GM12874 (cell line): ENCODE measurements at regions not wholly inside any gene's neighbourhood (a gene's known extent, or its start where the extent isn't known, plus 50 kb on each side); places are given as distances from the start of the nearest gene placed in this dataset.

Experiments used
- TF ChIP-seq, protein P1 (sequence below): IDR thresholded peaks from 2 replicates; pipeline ENCODE4 v1.5.1; 2011; ENCODE audit warnings: low read depth, mild to moderate bottlenecking, control low read depth, low read length, moderate library complexity; ENCODE audit not compliant: insufficient read depth

DNA sequence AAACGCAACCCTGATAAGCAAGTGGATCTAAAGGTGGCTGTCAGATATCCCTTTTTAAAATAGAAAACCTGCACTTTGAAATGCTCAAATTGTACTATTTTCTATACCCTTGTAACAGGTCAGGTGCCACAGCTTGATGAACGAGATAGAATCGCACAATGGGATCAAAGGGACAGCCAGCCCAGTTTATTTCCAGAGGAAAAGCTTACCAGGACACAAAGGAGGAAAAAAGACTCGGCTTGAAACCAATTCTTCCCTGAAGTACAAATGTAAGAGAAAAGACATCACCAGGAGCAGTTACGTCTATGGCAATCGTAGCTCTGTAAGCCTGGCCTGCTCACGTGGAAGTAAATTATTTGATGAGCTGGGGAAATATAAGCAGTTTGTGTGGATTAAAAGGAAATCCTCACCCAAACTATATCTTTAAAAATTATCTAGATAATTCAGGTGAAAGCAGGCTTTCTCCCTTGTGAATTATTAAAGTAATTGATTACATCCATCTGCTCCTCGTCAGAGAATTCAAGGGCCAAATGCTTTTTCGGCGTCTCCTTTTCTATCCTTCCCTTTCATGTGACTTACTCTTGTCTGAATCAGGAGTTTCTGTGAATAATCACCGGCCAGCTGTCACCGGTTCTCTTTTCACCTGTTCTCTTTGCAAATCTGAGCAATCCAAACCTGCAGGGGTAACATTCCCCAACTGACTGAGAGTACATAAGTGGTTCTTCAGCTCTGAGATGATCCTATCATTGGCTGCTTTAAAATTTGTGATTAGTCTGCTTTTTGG is 339.2 kb upstream of the ONECUT1 start:
- TF ChIP-seq, protein P1, sequence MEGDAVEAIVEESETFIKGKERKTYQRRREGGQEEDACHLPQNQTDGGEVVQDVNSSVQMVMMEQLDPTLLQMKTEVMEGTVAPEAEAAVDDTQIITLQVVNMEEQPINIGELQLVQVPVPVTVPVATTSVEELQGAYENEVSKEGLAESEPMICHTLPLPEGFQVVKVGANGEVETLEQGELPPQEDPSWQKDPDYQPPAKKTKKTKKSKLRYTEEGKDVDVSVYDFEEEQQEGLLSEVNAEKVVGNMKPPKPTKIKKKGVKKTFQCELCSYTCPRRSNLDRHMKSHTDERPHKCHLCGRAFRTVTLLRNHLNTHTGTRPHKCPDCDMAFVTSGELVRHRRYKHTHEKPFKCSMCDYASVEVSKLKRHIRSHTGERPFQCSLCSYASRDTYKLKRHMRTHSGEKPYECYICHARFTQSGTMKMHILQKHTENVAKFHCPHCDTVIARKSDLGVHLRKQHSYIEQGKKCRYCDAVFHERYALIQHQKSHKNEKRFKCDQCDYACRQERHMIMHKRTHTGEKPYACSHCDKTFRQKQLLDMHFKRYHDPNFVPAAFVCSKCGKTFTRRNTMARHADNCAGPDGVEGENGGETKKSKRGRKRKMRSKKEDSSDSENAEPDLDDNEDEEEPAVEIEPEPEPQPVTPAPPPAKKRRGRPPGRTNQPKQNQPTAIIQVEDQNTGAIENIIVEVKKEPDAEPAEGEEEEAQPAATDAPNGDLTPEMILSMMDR = no peak

DNA sequence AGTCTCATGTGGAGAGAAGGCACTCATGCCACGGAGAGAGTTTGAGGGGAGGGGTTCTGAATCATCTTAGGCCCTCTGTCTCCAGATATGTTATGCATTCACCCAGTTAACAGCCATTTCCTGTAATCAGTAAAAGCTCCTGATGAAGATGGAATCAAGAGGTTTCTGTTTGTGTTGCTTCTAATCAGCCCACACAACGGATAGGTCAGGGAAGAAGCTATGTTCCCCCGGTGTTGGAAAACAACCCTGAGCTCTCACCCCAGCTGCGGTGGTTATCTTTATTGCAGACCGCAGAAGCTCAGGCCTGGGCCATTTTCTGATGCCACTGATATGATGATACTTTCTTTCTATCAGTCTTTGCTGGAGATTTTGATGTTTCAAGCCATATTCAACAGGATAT is 338.5 kb upstream of the ONECUT1 start:
- TF ChIP-seq, protein P1 = no peak

DNA sequence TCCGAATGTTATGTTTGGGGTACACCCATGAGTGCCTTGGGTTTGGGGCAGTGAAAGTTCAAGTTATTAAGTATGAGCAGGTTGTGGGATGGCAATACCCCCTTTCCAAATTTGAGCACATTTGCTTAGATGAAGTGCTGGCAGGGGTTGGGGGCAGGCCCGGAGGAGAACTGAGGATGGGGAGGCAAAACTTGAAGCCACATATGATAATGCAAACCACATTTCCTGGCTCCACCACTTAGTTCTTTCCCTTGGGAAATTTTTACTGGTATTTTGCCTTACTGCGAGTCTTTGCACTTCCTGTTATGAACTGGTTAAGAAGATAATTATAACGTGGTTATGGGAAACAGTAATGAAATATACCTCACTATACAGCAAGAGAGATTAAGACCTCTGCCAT is 336.0 kb upstream of the ONECUT1 start:
- TF ChIP-seq, protein P1 = no peak

DNA sequence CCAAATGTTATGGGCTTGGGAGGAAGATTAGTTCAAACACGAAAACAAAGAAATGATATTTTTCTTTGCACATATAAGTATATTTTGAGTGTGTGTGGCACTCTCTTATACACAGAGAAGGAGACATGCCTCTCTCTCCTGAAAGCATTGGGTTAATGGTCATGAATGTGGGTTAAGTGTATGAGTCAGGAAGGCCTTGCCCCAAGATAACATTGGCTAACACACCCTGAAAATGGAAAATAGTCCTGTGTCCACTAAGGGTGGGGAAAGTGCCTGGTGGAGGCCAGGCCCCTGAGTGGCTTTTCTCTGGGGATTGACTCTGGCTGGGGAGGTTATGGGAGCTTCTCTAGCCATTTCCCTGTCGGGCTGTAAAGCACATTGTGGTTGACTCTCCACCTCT is 332.7 kb upstream of the ONECUT1 start:
- TF ChIP-seq, protein P1 = no peak

DNA sequence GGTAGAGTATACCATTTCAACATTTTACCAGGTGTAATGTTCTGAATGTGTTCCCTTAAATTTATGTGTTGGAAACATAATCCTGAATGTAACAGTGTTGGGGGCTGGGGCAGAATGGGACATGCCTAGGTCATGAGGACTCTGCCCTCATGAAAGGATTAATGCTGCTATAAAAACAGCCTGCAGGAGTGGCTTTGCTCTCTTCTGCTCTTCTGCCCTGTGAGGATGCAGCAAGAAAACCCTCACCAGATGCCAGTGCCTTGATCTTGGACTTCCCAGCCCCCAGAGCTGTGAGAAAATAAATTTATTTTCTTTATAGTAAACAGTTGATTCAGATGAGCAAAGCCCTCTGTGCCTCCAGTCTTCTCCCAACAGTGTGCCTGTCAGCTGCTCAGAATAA is 326.0 kb upstream of the ONECUT1 start:
- TF ChIP-seq, protein P1 = no peak

DNA sequence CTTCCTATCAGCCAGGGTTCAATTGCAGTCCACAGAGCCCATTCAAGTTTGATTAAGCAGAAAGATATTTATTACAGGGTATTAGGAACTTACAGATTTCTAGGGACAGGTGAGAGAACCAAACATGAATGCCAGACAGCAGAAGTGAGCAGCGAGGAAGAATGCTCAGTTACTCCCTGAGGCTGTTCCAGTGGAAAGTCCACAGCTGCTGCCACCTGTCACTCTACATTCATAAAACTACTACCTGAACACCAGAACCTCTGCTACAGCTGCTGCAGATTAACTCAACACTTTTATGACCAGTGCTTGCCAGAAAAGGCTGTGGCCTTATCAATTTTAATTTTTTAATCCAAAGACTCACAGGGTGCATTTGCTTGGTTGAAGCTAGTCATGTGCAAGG is 325.4 kb upstream of the ONECUT1 start:
- TF ChIP-seq, protein P1 = no peak

DNA sequence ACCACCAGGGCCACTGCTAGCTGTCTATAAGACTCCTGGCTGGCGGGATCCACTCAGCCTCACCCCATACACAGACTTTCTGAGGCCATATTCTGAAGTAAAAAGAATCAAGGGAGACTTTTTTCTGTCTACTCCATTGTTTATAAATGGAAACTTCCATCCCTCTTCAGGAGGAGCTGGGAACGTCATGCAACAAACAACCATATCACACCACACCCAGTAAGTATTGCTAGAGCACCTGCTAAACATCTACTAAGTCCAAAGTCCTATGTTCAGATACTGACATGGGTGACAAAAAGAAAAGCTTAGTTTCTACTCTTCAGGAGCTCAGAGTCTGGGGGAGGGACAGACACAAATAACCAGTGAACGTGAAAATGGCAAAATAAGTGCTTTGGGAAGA is 324.8 kb upstream of the ONECUT1 start:
- TF ChIP-seq, protein P1 = no peak
